ENCODE measurements at regions not wholly inside any gene's neighbourhood (a gene's known extent, or its start where the extent isn't known, plus 50 kb on each side); places are given as distances from the start of the nearest gene placed in this dataset.

- no peak overlapping the region for H3K23ac ChIP-seq (ENCODE audit: low read depth, low read length)
- intact Hi-C loops (cut with micrococcal nuclease) = no loop called here
- no peak overlapping the region for H4K5ac ChIP-seq (ENCODE audit: low read depth, low read length)
- no peak overlapping the region for H2AK9ac ChIP-seq (replicated peaks; ENCODE audit: low read depth, low read length, poor library complexity)
- ChIA-PET CTCF (interaction anchor here (1.1 kb wide), 1 partner anchor 243 kb away, joined by 6 read pairs; no protein-coding TSS in a partner anchor), POLR2A (ENCODE audit: unreplicated experiment) (no interaction called here)
- DNase-seq (no peak), ATAC-seq (ENCODE audit: low read depth) (no peak)
- H3K36me3 ChIP-seq (ENCODE audit: control insufficient read depth, insufficient read depth, low read length) = no peaks in the 10 kb centered on the region
- no peak overlapping the region for H4K91ac ChIP-seq (ENCODE audit: insufficient read depth, low read depth, low read length)
- no peak overlapping the region for H3K4me3 ChIP-seq (ENCODE audit: insufficient read depth, low read depth, low read length)
- H2AFZ ChIP-seq (replicated peaks; ENCODE audit: low read length, poor library complexity) = no peak overlapping the region
- no peaks in the 10 kb centered on the region for H3K9me1 ChIP-seq (ENCODE audit: insufficient read depth, low read length)
- no peak overlapping the region for H3K4me2 ChIP-seq (ENCODE audit: low read depth, low read length)
- no peaks in the 10 kb centered on the region for H3K9me3 ChIP-seq (ENCODE audit: control insufficient read depth, insufficient read depth, low read length)
- dilution Hi-C loops (cut with HindIII; ENCODE audit: low sequenced_read_pairs, unreplicated experiment) = no loop called here
- no peak overlapping the region for H4K8ac ChIP-seq (ENCODE audit: low read depth in 2 of 2, low read length in 2 of 2)
- H3K14ac ChIP-seq (replicated peaks; ENCODE audit: low read depth, low read length) = no peak overlapping the region
- in situ Hi-C loops (cut with MboI; ENCODE audit: low sequenced_read_pairs) = no loop called here
- H2BK5ac ChIP-seq (ENCODE audit: low read depth, low read length, poor library complexity, severe bottlenecking) = no peak overlapping the region
- H3K56ac ChIP-seq (ENCODE audit: extremely low read depth, insufficient read depth, low read length) = no peak overlapping the region
- no peak overlapping the region for H2AK5ac ChIP-seq (ENCODE audit: low read depth, low read length)
- TF ChIP-seq POLR2A (IDR thresholded peaks at IDR 0.05; ENCODE audit: low read depth, low read length) (no peak), NFE2L2 (IDR thresholded peaks at IDR 0.05; ENCODE audit: low read depth, low read length) (no peak), CHD1 (IDR thresholded peaks at IDR 0.05; ENCODE audit: low read depth, low read length) (no peak), MAZ (IDR thresholded peaks at IDR 0.05; ENCODE audit: borderline replicate concordance, low read depth, low read length) (no peak), SMC3 (IDR thresholded peaks at IDR 0.05; ENCODE audit: low read depth, low read length) (no peak), MXI1 (IDR thresholded peaks at IDR 0.05; ENCODE audit: borderline replicate concordance, low read depth, low read length) (no peak), FOS (IDR thresholded peaks at IDR 0.05; ENCODE audit: low read depth, low read length) (no peak), CEBPB (IDR thresholded peaks at IDR 0.05; ENCODE audit: low read depth, low read length) (no peak), CTCF (conservative IDR thresholded peaks at IDR 0.05; ENCODE audit: low read depth, low read length) (no peak), RAD21 (IDR thresholded peaks at IDR 0.05; ENCODE audit: low read length) (no peak), MAFK (IDR thresholded peaks at IDR 0.05; ENCODE audit: low read depth, low read length) (no peak), ELK1 (IDR thresholded peaks at IDR 0.05; ENCODE audit: borderline replicate concordance, low read depth, low read length) (no peak), RFX5 (IDR thresholded peaks at IDR 0.05; ENCODE audit: low read depth, low read length) (no peak), RCOR1 (IDR thresholded peaks at IDR 0.05; ENCODE audit: insufficient replicate concordance, low read length) (no peak), BHLHE40 (IDR thresholded peaks at IDR 0.05; ENCODE audit: low read depth, low read length) (no peak)
- TF ChIP-seq, protein P1, sequence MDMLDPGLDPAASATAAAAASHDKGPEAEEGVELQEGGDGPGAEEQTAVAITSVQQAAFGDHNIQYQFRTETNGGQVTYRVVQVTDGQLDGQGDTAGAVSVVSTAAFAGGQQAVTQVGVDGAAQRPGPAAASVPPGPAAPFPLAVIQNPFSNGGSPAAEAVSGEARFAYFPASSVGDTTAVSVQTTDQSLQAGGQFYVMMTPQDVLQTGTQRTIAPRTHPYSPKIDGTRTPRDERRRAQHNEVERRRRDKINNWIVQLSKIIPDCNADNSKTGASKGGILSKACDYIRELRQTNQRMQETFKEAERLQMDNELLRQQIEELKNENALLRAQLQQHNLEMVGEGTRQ (IDR thresholded peaks at IDR 0.05; ENCODE audit: low read depth, low read length) = no peak
- no peaks in the 10 kb centered on the region; the same call in 1 of the 2 replicates for H3K4me1 ChIP-seq (ENCODE audit: control insufficient read depth, insufficient read depth, low read length)
- no peak overlapping the region for H3K9ac ChIP-seq (ENCODE audit: low read depth, low read length)
- H4K20me1 ChIP-seq (ENCODE audit: insufficient read depth, low read length) = no peaks in the 10 kb centered on the region
- WGBS, 2 experiments (ENCODE audit: extremely low coverage in 2 of 2, insufficient read length in 1 of 2) = no CpG with 5 or more reads among the region's 6 CpGs
- H2BK20ac ChIP-seq (ENCODE audit: low read depth, low read length) = no peak overlapping the region
- no peak overlapping the region for H2BK15ac ChIP-seq (ENCODE audit: low read depth, low read length)
- no peak overlapping the region for H2BK120ac ChIP-seq (ENCODE audit: low read depth, low read length)
- no peak overlapping the region for H3K4ac ChIP-seq (ENCODE audit: low read depth, low read length)
- H3K79me1 ChIP-seq (ENCODE audit: low read depth in 1 of 2, low read length in 2 of 2) = no peaks in the 10 kb centered on the region
- H3K27ac ChIP-seq (ENCODE audit: insufficient read depth, low read length) = no peak overlapping the region
- no TSS peak for BruUV-seq (replicated peaks)
- H3K18ac ChIP-seq (ENCODE audit: low read depth, low read length) = no peak overlapping the region
- peaks cover 2% of the 10 kb centered on the region; the same call in 1 of the 2 replicates for H3K27me3 ChIP-seq (ENCODE audit: control insufficient read depth, insufficient read depth, low read length)
These were observed 76.0 kb downstream of the TMCO5A start for GRCh38 chr15:38010395-38010794.

Data from IMR-90 (cell line).